Left ventricle myocardium superior (tissue), 1 donor: ENCODE measurements at regions not wholly inside any gene's neighbourhood (a gene's known extent, or its start where the extent isn't known, plus 50 kb on each side); places are given as distances from the start of the nearest gene placed in this dataset.

ENCODE experiments used
- ATAC-seq: fragments of 200-7000 bp; cut with Tn5 transposase; one replicate; pipeline ENCODE4 v1.9.1; 2020; ENCODE audit warnings: mild to moderate bottlenecking, moderate library complexity
- DNase-seq: peaks from one replicate; pipeline ENCODE4 v3.0.0-alpha.2; 2020
- intact Hi-C: fragments of 100-400 bp; cut with micrococcal nuclease; formaldehyde crosslinking; loops from one replicate; pipeline ENCODE4 v1.11.0; 2022
- donor health status: DM: no; HTN: yes; CAD: no; lungs with severe emphysema.

DNA sequence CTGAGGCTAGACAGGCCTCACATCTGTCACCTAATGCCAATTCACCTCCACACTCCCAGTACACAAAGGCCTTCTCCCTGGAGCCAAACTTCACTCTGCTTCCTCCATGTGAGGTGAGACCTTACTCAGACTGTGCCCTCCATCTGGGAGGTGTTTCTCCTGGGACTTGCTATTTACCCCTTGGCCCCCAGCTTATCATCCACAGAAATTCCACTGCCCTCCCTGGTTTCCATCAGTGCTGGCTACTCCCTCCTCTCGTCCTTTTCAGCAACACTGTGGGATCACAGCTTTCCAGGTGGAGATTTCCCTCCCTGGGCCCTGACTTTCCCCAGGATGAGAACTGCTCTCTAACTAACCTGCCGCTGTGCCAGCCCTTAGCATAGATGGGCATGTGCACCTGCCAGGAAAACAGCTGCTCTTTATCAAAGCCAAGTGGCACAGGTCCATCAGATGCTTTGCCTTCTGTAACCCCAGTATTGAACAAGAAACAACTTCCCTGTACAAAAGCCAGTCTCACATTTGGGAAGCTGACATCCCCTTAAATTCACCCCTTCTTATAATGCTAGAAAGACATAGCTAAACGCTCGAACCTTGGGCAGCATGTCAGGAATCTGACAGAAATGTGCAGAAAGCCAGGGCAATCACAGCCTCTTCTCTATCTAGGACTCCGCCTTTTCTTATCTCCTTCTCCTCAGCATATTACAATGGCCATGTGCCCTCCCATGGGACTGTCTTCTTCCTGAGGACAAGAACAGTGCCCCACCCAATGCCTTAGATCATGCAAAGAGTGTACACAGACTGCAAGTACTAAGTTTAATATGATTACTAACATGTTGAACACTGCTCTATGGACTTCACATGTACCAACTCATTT, 535.5 kb upstream of the ID2 start:
- DNase-seq (peak; percentile 51), ATAC-seq (peak; percentile 94)
- intact Hi-C loops, result no loop called here

- ATAC-seq (no peak), DNase-seq (no peak)
- intact Hi-C loops, result no loop called here
Measured at GRCh38 chr2:8148260-8149006, 533.4 kb upstream of the ID2 start.

GRCh38 chr2:8149007-8149405, 532.9 kb upstream of the ID2 start:
- DNase-seq, result no peak
- ATAC-seq, result no peak
- intact Hi-C loops, result no loop called here

- ATAC-seq (no peak), DNase-seq (no peak)
- intact Hi-C loops, result no loop called here
Measured at GRCh38 chr2:8149985-8150539, 531.8 kb upstream of the ID2 start.

DNA sequence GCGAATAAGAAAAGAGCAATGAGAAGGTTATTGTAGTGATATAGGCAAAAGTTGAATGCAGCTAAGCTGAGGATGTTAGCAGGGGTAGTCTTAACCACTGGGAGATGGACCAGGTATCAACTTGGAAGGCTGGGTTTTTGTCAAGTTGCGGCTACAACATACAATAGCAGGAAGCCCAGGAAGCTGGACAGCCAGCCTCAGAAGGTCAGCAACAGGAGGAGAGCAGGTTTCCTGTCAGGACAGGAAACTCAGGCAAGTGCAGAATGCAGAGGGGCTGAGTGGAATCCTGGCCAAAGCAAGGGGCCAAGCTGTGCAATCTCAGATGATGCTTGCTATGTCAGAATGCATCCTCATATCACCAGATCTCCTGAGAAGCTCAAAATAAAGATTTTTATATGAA, 530.0 kb upstream of the ID2 start:
- intact Hi-C loops, result no loop called here
- ATAC-seq, result no peak
- DNase-seq, result no peak

DNA sequence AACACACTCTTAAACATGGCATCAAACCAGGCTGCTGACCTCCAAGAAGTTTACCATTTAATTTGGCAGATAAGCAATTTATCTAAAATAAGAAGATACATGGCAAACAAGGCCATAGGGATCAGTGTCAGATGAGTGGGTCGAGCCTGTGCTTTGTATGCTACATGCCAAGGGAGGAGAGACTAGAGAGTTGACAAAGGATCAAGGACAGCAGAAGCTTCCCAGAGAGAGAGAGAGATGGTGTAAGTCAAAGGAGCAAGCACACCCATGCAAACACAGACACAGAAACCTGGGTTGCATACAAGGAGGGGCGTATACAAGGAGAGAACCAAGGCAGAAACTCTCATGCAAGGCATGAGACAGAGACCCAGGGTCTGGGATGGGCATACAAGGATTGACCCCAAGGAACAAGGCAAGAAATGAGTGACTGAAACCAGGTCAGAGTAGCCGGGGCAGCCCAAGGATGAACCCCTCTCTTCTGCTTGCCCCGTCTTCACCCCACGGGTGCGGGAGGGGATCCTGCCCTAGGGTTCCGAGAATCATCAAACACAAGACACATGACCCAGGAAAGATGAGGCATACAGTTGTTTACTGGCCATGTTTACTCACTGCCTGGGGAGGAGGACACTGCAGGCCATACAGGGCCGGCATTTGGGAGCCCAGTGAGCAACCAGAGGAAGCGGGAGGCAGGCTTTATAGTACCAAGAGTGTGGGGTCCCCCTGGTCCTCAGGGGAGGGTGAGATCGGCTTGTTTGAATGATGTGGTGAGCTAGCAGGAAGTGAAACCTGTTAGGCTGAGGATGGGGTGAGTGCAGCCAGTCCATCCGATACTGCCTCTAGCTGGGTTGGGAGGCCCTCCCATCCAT, 529.2 kb upstream of the ID2 start:
- intact Hi-C loops, result no loop called here
- ATAC-seq (no peak), DNase-seq (no peak)

- no peak for ATAC-seq
- intact Hi-C loops, result no loop called here
Measured at GRCh38 chr2:8153258-8153718, 528.6 kb upstream of the ID2 start.

GRCh38 chr2:8154270-8154669, 527.6 kb upstream of the ID2 start:
- intact Hi-C loops, result no loop called here
- ATAC-seq, result no peak
- DNase-seq, result no peak

More at GRCh38 chr2:8153258-8153718, 528.6 kb upstream of the ID2 start:
- DNase-seq, result no peak

GRCh38 chr2:8154936-8155335, 526.9 kb upstream of the ID2 start:
- no peak for DNase-seq
- intact Hi-C loops, result no loop called here
- no peak for ATAC-seq

GRCh38 chr2:8157621-8158430, 524.0 kb upstream of the ID2 start:
- no peak for DNase-seq
- ATAC-seq, result no peak
- intact Hi-C loops, result no loop called here

DNA sequence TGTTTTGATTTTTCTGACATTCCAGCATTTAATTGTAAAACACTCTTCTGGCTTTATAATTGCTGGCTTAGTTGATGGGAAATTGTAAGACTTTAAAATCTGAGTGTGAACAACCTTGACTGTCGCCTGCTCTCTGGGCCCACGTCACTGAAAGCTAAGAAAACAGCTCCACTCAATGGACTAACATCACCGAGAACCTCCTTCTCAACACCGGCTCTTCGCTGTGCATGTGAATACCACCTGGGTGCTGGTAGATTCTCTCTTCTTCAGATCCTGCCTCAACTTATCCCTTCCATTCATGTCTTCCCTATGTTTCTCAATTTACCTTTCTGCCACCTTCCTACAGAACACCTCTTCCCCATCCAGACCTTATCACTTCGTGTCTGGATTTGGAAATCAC, 523.1 kb upstream of the ID2 start:
- ATAC-seq (no peak), DNase-seq (no peak)
- intact Hi-C loops, result no loop called here

DNA sequence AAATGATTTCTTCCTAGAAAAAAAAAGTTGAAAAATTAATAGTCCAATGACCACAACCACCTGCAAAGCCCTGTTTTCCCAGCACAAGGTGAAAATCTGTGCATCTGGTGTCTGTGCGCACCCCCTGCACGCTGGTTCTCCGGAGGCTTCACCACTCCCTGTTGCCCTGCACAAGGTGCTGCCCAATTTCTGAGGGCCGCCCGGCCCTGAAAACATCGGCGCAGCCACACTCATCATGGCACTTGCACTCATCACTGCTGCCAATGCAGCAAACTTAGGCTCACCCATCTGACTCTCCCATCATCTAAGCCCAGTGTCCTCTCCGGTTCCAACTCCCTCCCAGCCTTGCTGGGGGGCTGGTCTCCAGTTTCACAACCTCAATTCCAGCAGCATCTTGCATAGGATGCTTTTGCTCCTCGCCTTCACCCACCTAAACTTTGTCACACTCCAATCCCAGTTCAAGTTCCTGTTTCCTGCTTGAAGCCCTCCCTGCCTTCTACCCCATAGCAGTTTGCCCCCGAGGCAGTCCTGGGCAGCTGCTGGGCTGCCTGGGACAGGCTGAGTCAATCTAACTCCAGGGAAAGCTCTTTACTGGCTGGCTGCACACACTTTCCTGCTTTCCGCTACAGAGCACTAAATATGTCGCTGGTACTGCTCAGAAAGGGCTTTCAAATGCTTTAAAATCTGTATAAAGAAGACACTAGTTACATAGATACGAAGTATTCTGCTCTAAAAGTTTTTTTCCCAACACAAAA, 522.5 kb upstream of the ID2 start:
- ATAC-seq, result no peak
- intact Hi-C loops, result no loop called here
- no peak for DNase-seq

DNA sequence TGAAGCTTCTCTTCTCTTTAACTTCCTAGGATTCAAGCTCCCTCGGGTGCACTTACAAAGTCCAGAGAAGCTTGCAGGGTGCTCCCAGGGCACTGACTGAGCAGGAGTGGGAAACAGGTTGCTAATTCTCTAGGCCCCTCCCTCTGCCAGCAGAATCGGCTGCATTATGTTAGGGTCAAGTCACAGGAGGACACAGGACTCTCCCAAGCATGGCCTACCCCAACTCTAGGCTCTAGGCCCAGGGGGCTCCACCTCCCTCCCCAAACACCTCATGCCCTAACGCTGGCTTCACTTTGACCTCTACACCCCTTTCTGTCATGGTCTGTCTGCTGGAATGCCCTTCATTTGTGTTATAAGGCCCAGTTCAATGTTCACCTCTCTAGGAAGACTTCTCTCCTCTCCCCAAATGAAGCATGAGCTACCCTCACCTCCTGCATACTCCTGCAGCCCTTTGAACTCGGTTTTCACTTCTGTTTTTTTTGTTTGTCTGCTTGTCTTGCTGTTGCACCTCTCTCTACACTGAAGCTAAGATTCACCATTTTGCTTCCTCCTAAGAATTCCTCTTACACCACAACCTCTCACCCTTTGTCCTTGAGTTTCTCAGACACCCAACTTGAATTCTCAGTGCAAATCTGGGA, 521.8 kb upstream of the ID2 start:
- DNase-seq (no peak), ATAC-seq (no peak)
- intact Hi-C loops, result no loop called here

DNA sequence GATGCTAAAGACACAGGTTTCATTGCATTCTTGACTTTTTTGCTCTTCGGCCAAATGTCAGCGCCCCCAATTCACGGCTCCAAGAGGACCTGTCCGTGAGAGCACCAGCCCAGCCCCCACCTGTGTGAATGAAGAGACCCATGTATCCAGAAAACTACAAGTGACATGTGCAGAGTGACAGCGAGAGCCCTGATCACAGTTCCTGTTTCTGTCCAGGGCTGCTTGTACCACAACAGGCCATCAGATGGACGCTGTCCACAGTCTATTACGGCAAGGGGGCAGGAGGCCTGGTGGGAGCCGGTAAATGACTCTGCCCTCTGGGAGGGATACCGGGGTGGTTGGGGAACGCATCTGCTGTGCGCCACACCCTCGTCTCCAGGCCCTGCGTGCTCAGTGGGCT, 520.9 kb upstream of the ID2 start:
- ATAC-seq, result no peak
- no peak for DNase-seq
- intact Hi-C loops, result no loop called here

DNA sequence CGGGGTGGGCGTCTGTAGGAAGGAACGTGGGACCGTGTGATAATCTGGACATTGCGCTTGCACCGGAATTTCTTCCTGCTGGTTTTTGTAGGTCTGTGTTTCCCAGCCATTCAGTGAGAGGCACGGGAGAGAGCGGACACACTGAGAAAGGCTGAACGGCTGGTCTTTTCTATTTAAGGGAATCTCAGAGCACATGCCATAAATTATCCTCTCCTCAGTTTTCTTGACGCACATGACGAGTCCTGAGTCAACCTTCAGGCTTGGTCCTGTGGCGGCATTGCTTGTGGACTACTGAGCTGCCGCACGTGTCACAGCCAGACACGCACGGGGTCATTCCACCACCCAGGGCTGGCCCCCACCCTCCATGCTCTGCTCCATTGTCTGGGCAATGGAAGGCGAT, 519.3 kb upstream of the ID2 start:
- ATAC-seq, result no peak
- intact Hi-C loops, result no loop called here
- DNase-seq, result no peak

DNA sequence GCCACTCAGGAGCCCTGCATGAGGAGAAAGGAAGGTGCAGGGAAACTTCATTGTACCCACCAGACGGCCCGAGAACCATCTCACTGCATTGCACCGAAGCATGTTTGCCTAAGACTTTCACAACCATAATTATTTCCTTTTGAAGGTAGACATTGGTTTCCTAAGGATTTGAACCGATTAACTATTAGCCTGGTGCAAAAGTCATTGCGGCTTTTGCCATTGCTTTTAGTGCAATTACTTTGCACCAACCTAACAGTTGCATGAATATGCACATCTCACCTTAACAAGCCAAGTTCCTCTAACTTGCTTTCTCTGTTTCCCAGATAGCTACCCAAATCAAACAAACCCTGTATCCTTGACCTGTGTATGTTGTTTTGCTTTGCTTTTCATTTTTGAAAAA, 516.3 kb upstream of the ID2 start:
- DNase-seq, result no peak
- no peak for ATAC-seq
- intact Hi-C loops, result no loop called here

DNA sequence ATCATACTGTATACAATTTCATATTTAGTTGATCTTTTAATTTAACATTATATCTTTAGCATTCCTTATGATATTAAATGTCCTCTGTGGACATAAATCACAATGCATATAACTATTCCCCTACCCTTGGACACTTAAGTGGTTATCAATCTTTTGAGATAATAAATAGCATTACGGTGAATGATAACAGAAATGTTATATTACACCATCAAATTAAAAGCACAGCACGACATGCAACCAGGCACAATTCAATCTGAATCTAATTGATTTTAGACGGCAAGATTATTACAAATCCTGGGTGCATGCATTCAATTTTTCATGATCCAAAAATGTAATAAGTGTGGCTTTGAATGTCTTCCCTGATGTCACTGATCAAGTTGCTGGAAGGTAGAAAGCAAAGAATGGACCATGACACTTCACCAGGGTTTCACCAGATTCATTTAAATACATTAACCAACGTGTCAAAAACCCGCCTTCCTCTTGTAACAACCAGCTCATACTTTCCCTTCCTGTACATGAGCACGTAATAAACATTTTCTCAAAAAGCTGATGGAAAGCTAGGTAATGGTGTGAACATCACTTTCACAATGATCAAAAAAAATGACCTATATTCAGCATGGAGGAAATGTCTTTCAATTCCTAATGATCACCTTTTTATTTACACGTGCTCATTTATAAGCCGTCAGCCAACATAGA, 513.7 kb upstream of the ID2 start:
- no peak for DNase-seq
- intact Hi-C loops, result no loop called here
- ATAC-seq, result no peak
